ENCODE measurements at regions not wholly inside any gene's neighbourhood (a gene's known extent, or its start where the extent isn't known, plus 50 kb on each side); places are given as distances from the start of the nearest gene placed in this dataset.

- H3K9me3 ChIP-seq (ENCODE audit: control insufficient read depth in 2 of 3, insufficient read depth in 1 of 3, low read length in 3 of 3): peaks cover 0 to 4% (median 0%) of the 10 kb centered on the region in 3 donors
- DNase-seq (peak in 4 of 5 donors; percentile 23 to 62 (median 42)), FAIRE-seq (no peak)
- H3K9ac ChIP-seq (ENCODE audit: low read length in 3 of 3): no peak overlapping the region
- no peaks in the 10 kb centered on the region for H3K27me3 ChIP-seq (ENCODE audit: control insufficient read depth, insufficient read depth, low read length)
- TF ChIP-seq CTCF (IDR thresholded peaks at IDR 0.05; ENCODE audit: borderline replicate concordance, extremely low read depth, insufficient read depth): no peak
- H3K4me3 ChIP-seq (ENCODE audit: low read length in 3 of 3): no peak overlapping the region
- no peaks in the 10 kb centered on the region for H3K4me1 ChIP-seq (ENCODE audit: control insufficient read depth in 2 of 3, insufficient read depth in 2 of 3, low read depth in 1 of 3, low read length in 3 of 3)
- H3K27ac ChIP-seq (ENCODE audit: low read depth in 2 of 2, low read length in 2 of 2): no peak overlapping the region
- no peaks in the 10 kb centered on the region for H3K36me3 ChIP-seq (ENCODE audit: control insufficient read depth in 2 of 3, insufficient read depth in 3 of 3, low read length in 3 of 3)
- intact Hi-C loops (cut with DNase I): no loop called here
These were observed 61.7 kb downstream of the HDGFL1 start for GRCh38 chr6:22631091-22631490.

GRCh38 chr6:22632581-22633145 lies 63.3 kb downstream of the HDGFL1 start:
- DNase-seq: peak in 2 of 5 donors; percentile 38
- no peaks in the 10 kb centered on the region for H3K36me3 ChIP-seq (ENCODE audit: control insufficient read depth in 2 of 3, insufficient read depth in 3 of 3, low read length in 3 of 3)
- H3K4me1 ChIP-seq (ENCODE audit: control insufficient read depth in 2 of 3, insufficient read depth in 2 of 3, low read depth in 1 of 3, low read length in 3 of 3): no peaks in the 10 kb centered on the region
- no peak overlapping the region for H3K27ac ChIP-seq (ENCODE audit: low read depth in 2 of 2, low read length in 2 of 2)
- intact Hi-C loops (cut with DNase I): no loop called here
- TF ChIP-seq CTCF (IDR thresholded peaks at IDR 0.05; ENCODE audit: borderline replicate concordance, extremely low read depth, insufficient read depth): no peak
- H3K4me3 ChIP-seq (ENCODE audit: low read length in 3 of 3): no peak overlapping the region
- H3K27me3 ChIP-seq (ENCODE audit: control insufficient read depth, insufficient read depth, low read length): no peaks in the 10 kb centered on the region
- no peak for FAIRE-seq
- no peaks in the 10 kb centered on the region for H3K9me3 ChIP-seq (ENCODE audit: control insufficient read depth in 2 of 3, insufficient read depth in 1 of 3, low read length in 3 of 3)
- no peak overlapping the region for H3K9ac ChIP-seq (ENCODE audit: low read length in 3 of 3)

- Histone ChIP-seq H3K27me3 (ENCODE audit: control insufficient read depth, insufficient read depth, low read length) (no peaks in the 10 kb centered on the region), H3K4me1 (ENCODE audit: control insufficient read depth in 2 of 3, insufficient read depth in 2 of 3, low read depth in 1 of 3, low read length in 3 of 3) (no peaks in the 10 kb centered on the region), H3K9ac (ENCODE audit: low read length in 3 of 3) (no peak overlapping the region), H3K9me3 (ENCODE audit: control insufficient read depth in 2 of 3, insufficient read depth in 1 of 3, low read length in 3 of 3) (no peaks in the 10 kb centered on the region), H3K4me3 (ENCODE audit: low read length in 3 of 3) (no peak overlapping the region), H3K36me3 (ENCODE audit: control insufficient read depth in 2 of 3, insufficient read depth in 3 of 3, low read length in 3 of 3) (no peaks in the 10 kb centered on the region), H3K27ac (ENCODE audit: low read depth in 2 of 2, low read length in 2 of 2) (no peak overlapping the region)
- intact Hi-C loops (cut with DNase I): no loop called here
- no peak for TF ChIP-seq CTCF (IDR thresholded peaks at IDR 0.05; ENCODE audit: borderline replicate concordance, extremely low read depth, insufficient read depth)
- DNase-seq (peak in 2 of 5 donors; percentile 49 to 73), FAIRE-seq (no peak)
These were observed 67.1 kb downstream of the HDGFL1 start for GRCh38 chr6:22636452-22636851.

GRCh38 chr6:22637782-22638181 lies 68.4 kb downstream of the HDGFL1 start:
- Histone ChIP-seq H3K9me3 (ENCODE audit: control insufficient read depth in 2 of 3, insufficient read depth in 1 of 3, low read length in 3 of 3) (no peaks in the 10 kb centered on the region), H3K27me3 (ENCODE audit: control insufficient read depth, insufficient read depth, low read length) (no peaks in the 10 kb centered on the region), H3K9ac (ENCODE audit: low read length in 3 of 3) (no peak overlapping the region), H3K4me1 (ENCODE audit: control insufficient read depth in 2 of 3, insufficient read depth in 2 of 3, low read depth in 1 of 3, low read length in 3 of 3) (no peaks in the 10 kb centered on the region), H3K4me3 (ENCODE audit: low read length in 3 of 3) (no peak overlapping the region), H3K27ac (ENCODE audit: low read depth in 2 of 2, low read length in 2 of 2) (no peak overlapping the region), H3K36me3 (ENCODE audit: control insufficient read depth in 2 of 3, insufficient read depth in 3 of 3, low read length in 3 of 3) (no peaks in the 10 kb centered on the region)
- FAIRE-seq (no peak), DNase-seq (no peak)
- intact Hi-C loops (cut with DNase I): no loop called here
- no peak for TF ChIP-seq CTCF (IDR thresholded peaks at IDR 0.05; ENCODE audit: borderline replicate concordance, extremely low read depth, insufficient read depth)
